ENCODE measurements at regions not wholly inside any gene's neighbourhood (a gene's known extent, or its start where the extent isn't known, plus 50 kb on each side); places are given as distances from the start of the nearest gene placed in this dataset.

GRCh38 chr12:127911291-127911690 lies 355.7 kb upstream of the TMEM132C start:
- TF ChIP-seq CTCF (conservative IDR thresholded peaks at IDR 0.05; ENCODE audit: low read depth in 2 of 2), result no peak
- no peak for TF ChIP-seq REST (IDR thresholded peaks at IDR 0.05; ENCODE audit: unreplicated experiment)
- TF ChIP-seq EZH2 (IDR thresholded peaks at IDR 0.05; ENCODE audit: low read depth, unreplicated experiment), result no peak
- no peak for TF ChIP-seq POLR2AphosphoS5 (IDR thresholded peaks at IDR 0.05; ENCODE audit: low read depth)
- TF ChIP-seq JUNB (IDR thresholded peaks at IDR 0.05; ENCODE audit: unreplicated experiment), result no peak
- TF ChIP-seq EZH2phosphoT487 (IDR thresholded peaks at IDR 0.05; ENCODE audit: unreplicated experiment), result no peak
- TF ChIP-seq CREB1 (CRISPR knock-in tag; IDR thresholded peaks at IDR 0.05; ENCODE audit: low read depth), result no peak
- no peak for TF ChIP-seq STAT1 (IDR thresholded peaks at IDR 0.05; ENCODE audit: unreplicated experiment)
- TF ChIP-seq NANOG (IDR thresholded peaks at IDR 0.05; ENCODE audit: borderline replicate concordance), result no peak
- no peak for TF ChIP-seq ZNF331 (CRISPR knock-in tag; IDR thresholded peaks at IDR 0.05; ENCODE audit: low read depth)
- TF ChIP-seq ETS1 (IDR thresholded peaks at IDR 0.05), result no peak
- TF ChIP-seq ZNF462 (CRISPR knock-in tag; IDR thresholded peaks at IDR 0.05), result no peak
- no peak for TF ChIP-seq ZNF114 (CRISPR knock-in tag; IDR thresholded peaks at IDR 0.05)
